DND-41 (cell line): ENCODE measurements at regions not wholly inside any gene's neighbourhood (a gene's known extent, or its start where the extent isn't known, plus 50 kb on each side); places are given as distances from the start of the nearest gene placed in this dataset.

ENCODE experiments used
- ATAC-seq: fragments of 200-7000 bp; cut with Tn5 transposase; 3 replicates; pipeline ENCODE4 v1.9.1; 2021; ENCODE audit warnings: low read depth; ENCODE audit not compliant: insufficient read depth
- DNase-seq: peaks from one replicate; pipeline ENCODE4 v3.0.0-alpha.2; 2020
- H2AFZ ChIP-seq: 2 replicates; pipeline ENCODE4 v1.6.0; 2012; ENCODE audit warnings: low read depth, low read length
- H3K27ac ChIP-seq: 2 replicates; pipeline ENCODE4 v1.5.1; 2012; ENCODE audit warnings: low read length, inconsistent platforms
- H3K27me3 ChIP-seq: fragments of 200-600 bp; sonication (generic); 2 replicates; pipeline ENCODE4 v1.6.0; 2012; ENCODE audit warnings: low read length, mild to moderate bottlenecking, inconsistent platforms; ENCODE audit not compliant: insufficient read depth, poor library complexity
- H3K36me3 ChIP-seq: 2 replicates; pipeline ENCODE4 v1.5.1; 2012; ENCODE audit warnings: low read length, inconsistent platforms; ENCODE audit not compliant: insufficient read depth
- H3K4me1 ChIP-seq: 2 replicates; pipeline ENCODE4 v1.5.1; 2012; ENCODE audit warnings: mild to moderate bottlenecking, low read length; ENCODE audit not compliant: insufficient read depth
- H3K4me2 ChIP-seq: 2 replicates; pipeline ENCODE4 v1.6.0; 2012; ENCODE audit warnings: mild to moderate bottlenecking, moderate library complexity, low read length, inconsistent platforms; ENCODE audit not compliant: insufficient read depth
- H3K4me3 ChIP-seq, 2 experiments: fragments of 200-600 bp in 1 of 2; shearing (Covaris generic) in 1 of 2; 2 replicates each; pipeline ENCODE4 v1.5.1; 2012 to 2016; ENCODE audit warnings: inconsistent platforms in 2 of 2, low read length in 2 of 2, mild to moderate bottlenecking in 2 of 2, low read depth in 1 of 2, moderate library complexity in 1 of 2
- H3K79me2 ChIP-seq: 2 replicates; pipeline ENCODE4 v1.6.0; 2012; ENCODE audit warnings: low read length, inconsistent platforms; ENCODE audit not compliant: insufficient read depth
- H3K9ac ChIP-seq: 2 replicates; pipeline ENCODE4 v1.6.0; 2012; ENCODE audit warnings: low read depth, mild to moderate bottlenecking, inconsistent platforms, low read length, moderate library complexity
- H3K9me3 ChIP-seq: 2 replicates; pipeline ENCODE4 v1.5.1; 2012; ENCODE audit warnings: low read length, moderate library complexity, mild to moderate bottlenecking, inconsistent platforms; ENCODE audit not compliant: insufficient read depth, severe bottlenecking
- H4K20me1 ChIP-seq: 2 replicates; pipeline ENCODE4 v1.6.0; 2012; ENCODE audit warnings: low read length; ENCODE audit not compliant: insufficient read depth
- CTCF ChIP-seq: IDR thresholded peaks from 2 replicates; pipeline ENCODE4 v1.5.1; 2012; ENCODE audit warnings: borderline replicate concordance, low read length, moderate library complexity, mild to moderate bottlenecking; ENCODE audit not compliant: poor library complexity, severe bottlenecking; ENCODE audit errors: extremely low read depth
- EZH2 ChIP-seq: IDR thresholded peaks from 3 replicates; pipeline ENCODE4 v1.6.1; 2012; ENCODE audit warnings: borderline replicate concordance, low read depth, mild to moderate bottlenecking, moderate library complexity, low read length, inconsistent platforms; ENCODE audit not compliant: severe bottlenecking

- H3K36me3 ChIP-seq = no peaks in the 10 kb centered on the region
- no peak overlapping the region for H3K4me3 ChIP-seq
- H3K79me2 ChIP-seq = no peaks in the 10 kb centered on the region
- TF ChIP-seq EZH2 (no peak), CTCF (no peak)
- peaks cover 6% of the 10 kb centered on the region for H3K27me3 ChIP-seq
- no peak for ATAC-seq
- H3K4me2 ChIP-seq = no peak overlapping the region
- H2AFZ ChIP-seq = no peak overlapping the region
- H4K20me1 ChIP-seq = peaks cover 5% of the 10 kb centered on the region; the same call in 1 of the 2 replicates
- no peak overlapping the region for H3K27ac ChIP-seq
- no peaks in the 10 kb centered on the region for H3K9me3 ChIP-seq
- H3K9ac ChIP-seq = no peak overlapping the region
- no peak for DNase-seq
- H3K4me1 ChIP-seq = no peaks in the 10 kb centered on the region
Measured at GRCh38 chr1:29757866-29758780, 521.8 kb downstream of the PTPRU start.

GRCh38 chr1:29756901-29757725 lies 520.8 kb downstream of the PTPRU start:
- peaks cover 6% of the 10 kb centered on the region for H3K27me3 ChIP-seq
- H3K4me2 ChIP-seq = no peak overlapping the region
- DNase-seq (no peak), ATAC-seq (no peak)
- H3K4me3 ChIP-seq = no peak overlapping the region
- H2AFZ ChIP-seq = no peak overlapping the region
- no peaks in the 10 kb centered on the region for H3K4me1 ChIP-seq
- H3K79me2 ChIP-seq = no peaks in the 10 kb centered on the region
- no peak overlapping the region for H3K27ac ChIP-seq
- no peak for TF ChIP-seq EZH2
- TF ChIP-seq CTCF = no peak
- no peaks in the 10 kb centered on the region for H3K9me3 ChIP-seq
- peaks cover 6% of the 10 kb centered on the region; the same call in 1 of the 2 replicates for H4K20me1 ChIP-seq
- H3K36me3 ChIP-seq = no peaks in the 10 kb centered on the region
- H3K9ac ChIP-seq = no peak overlapping the region

- DNase-seq = no peak
- peaks cover 6% of the 10 kb centered on the region for H3K27me3 ChIP-seq
- no peak for ATAC-seq
- TF ChIP-seq EZH2 = no peak
- no peak for TF ChIP-seq CTCF
- no peak overlapping the region for H2AFZ ChIP-seq
- no peak overlapping the region for H3K4me3 ChIP-seq
- no peaks in the 10 kb centered on the region for H3K9me3 ChIP-seq
- H3K4me1 ChIP-seq = no peaks in the 10 kb centered on the region
- H3K27ac ChIP-seq = no peak overlapping the region
- peaks cover 6% of the 10 kb centered on the region; the same call in 1 of the 2 replicates for H4K20me1 ChIP-seq
- no peaks in the 10 kb centered on the region for H3K79me2 ChIP-seq
- no peak overlapping the region for H3K4me2 ChIP-seq
- H3K36me3 ChIP-seq = no peaks in the 10 kb centered on the region
- H3K9ac ChIP-seq = no peak overlapping the region
Measured at GRCh38 chr1:29756498-29756897, 520.2 kb downstream of the PTPRU start.
